ENCODE measurements at regions not wholly inside any gene's neighbourhood (a gene's known extent, or its start where the extent isn't known, plus 50 kb on each side); places are given as distances from the start of the nearest gene placed in this dataset.
"Not testable (repeated sequence)": the region's sequence is repeated elsewhere in the genome, so short reads cannot be mapped to it uniquely, and the experiment has no call there.

DNA sequence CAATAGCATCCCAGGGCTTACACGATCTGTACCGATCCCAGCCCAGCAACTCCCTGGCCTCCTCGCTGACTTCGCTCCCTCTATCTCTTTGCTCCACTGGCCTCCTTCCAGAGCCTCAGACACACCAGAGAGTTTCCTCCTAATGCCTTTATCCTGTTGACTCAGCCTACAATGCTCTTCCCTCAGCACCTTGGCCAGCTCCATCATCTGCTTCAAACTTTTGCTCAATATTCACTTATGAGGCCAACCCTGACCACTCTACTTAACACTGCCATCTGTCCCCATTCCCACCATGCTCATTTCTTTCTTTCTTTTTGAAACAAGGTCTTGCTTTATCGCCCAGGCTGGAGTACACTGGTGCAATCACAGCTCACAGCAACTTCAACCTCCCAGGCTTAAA lies 180.9 kb downstream of the CEP170 start:
- WGBS, 2 donors = 92 to 100% methylated on average over 1 to 2 of the region's 5 CpGs
- H3K4me3 ChIP-seq; intact Hi-C loops (cut with DNase I; ENCODE audit: low total_unique reads); H3K27ac ChIP-seq; H3K9me3 ChIP-seq; H3K4me1 ChIP-seq; DNase-seq; H3K27me3 ChIP-seq; H3K36me3 ChIP-seq (ENCODE audit: low read depth, missing control alignments): not testable (repeated sequence)

DNA sequence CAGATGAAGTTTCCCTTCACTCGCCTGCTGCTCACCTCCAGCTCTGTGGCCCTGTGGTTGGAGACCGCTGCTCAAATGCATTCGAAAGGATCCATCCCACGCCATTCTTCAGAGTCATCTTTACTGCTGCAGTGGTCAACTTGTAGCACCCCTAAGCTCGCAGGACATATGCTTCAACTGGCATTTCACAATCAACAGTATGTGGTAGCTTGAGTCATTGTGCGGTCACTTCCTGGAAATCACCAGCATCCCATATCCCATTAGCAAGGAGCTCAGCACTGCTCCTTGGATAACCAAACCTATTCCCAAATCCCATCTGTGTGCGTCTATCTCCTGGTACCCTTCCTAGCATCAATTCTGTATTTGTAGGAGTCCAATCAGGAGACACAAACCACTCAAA lies 188.0 kb downstream of the CEP170 start:
- H3K4me1 ChIP-seq; DNase-seq; H3K9me3 ChIP-seq; H3K27me3 ChIP-seq; intact Hi-C loops (cut with DNase I; ENCODE audit: low total_unique reads); H3K27ac ChIP-seq; H3K4me3 ChIP-seq; H3K36me3 ChIP-seq (ENCODE audit: low read depth, missing control alignments): not testable (repeated sequence)
- 94 to 100% methylated on average over 3 to 7 of the region's 7 CpGs for WGBS, 2 donors

DNA sequence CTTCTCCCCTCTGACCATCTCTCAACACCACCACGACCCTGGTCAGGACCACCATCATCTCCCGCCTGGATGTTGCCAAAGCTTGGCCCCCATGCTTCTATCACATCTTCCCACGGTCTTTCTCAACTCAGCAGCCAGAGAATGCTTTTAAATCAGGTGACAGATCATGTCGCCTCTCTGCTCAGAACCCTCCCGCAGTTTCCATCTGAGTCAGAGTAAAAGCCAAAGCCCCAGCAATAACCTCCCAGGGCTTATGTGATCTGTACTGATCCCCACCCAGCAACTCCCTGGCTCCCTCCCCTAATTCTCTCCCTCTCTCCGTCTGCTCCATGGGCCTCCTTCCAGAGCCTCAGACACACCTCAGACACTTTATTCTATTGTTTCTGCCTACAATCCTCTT lies 193.1 kb downstream of the CEP170 start:
- H3K27ac ChIP-seq; H3K27me3 ChIP-seq; H3K9me3 ChIP-seq; H3K36me3 ChIP-seq (ENCODE audit: low read depth, missing control alignments); intact Hi-C loops (cut with DNase I; ENCODE audit: low total_unique reads); H3K4me3 ChIP-seq; H3K4me1 ChIP-seq; DNase-seq: not testable (repeated sequence)
- 58 to 72% methylated on average over 4 to 5 of the region's 6 CpGs for WGBS, 2 donors

DNA sequence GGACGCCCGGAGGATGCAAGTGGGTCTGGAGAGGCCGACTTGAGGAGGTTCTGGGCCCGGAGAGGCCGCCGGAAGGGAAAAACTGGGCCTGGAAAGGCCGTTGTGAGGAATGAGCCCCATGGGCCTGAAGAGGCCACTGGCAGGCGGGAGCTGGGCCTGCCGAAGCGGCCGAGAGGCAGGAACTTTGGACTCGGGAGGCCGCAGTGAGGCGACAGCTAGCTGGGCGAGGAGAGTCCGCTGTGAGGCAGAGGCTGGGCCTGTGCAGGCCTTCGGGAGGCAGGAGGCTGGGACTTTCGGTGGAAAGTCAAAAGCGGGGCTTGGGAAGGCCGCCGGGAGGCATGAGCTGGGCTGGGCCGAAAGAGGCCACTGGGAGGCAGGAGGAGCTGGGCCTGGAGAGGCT lies 199.6 kb downstream of the CEP170 start:
- H3K27me3 ChIP-seq; H3K4me1 ChIP-seq; H3K4me3 ChIP-seq; intact Hi-C loops (cut with DNase I; ENCODE audit: low total_unique reads); DNase-seq; H3K36me3 ChIP-seq (ENCODE audit: low read depth, missing control alignments); H3K27ac ChIP-seq; H3K9me3 ChIP-seq: not testable (repeated sequence)
- WGBS, 2 donors = 95 to 96% methylated on average over 22 of the region's 22 CpGs

DNA sequence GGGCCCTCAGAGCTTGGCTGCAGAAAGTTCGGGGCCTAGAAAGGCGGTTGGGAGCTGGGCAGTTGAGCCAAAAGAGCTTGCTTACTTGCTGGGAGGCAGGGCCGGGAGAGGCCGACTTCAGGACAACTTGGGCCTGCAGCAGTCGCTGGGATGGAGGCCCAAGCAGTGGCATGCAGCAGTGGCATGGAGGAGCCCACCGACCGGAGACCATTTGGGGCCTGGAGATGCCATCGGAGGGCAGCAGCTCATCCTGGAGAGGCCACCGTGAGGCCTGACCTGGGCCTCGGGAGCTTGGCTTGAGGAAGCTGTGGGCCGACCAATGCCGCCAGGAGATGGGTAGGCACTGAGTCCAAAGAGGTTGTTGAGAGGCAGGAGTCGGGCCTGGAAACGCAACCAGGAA lies 200.0 kb downstream of the CEP170 start:
- H3K9me3 ChIP-seq; intact Hi-C loops (cut with DNase I; ENCODE audit: low total_unique reads); H3K27ac ChIP-seq; H3K36me3 ChIP-seq (ENCODE audit: low read depth, missing control alignments); H3K27me3 ChIP-seq; H3K4me3 ChIP-seq; DNase-seq; H3K4me1 ChIP-seq: not testable (repeated sequence)
- WGBS, 2 donors = 98 to 99% methylated on average over 8 to 14 of the region's 14 CpGs

DNA sequence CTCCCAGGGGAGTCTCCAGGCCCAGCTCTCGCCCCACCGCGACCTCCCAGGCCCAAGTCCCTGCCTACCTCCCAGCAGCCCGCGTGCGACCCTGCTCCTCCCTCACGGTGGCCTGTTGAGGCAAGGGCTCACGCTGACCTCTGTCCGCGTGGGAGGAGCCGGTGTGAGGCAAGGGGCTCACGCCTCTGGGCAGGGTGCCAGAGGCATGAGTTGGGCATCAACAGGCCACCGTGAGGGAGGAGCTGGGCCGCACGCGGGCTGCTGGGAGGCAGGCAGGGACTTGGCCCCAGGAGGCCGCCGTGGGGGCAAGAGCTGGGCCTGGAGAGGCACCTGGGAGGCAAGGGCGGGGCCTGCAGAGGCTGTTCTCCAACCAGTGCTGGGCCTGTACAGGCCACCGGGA lies 200.4 kb downstream of the CEP170 start:
- H3K27ac ChIP-seq; DNase-seq; H3K4me3 ChIP-seq; intact Hi-C loops (cut with DNase I; ENCODE audit: low total_unique reads); H3K9me3 ChIP-seq; H3K36me3 ChIP-seq (ENCODE audit: low read depth, missing control alignments); H3K4me1 ChIP-seq; H3K27me3 ChIP-seq: not testable (repeated sequence)
- WGBS, 2 donors = 93 to 96% methylated on average over 4 to 12 of the region's 20 CpGs

DNA sequence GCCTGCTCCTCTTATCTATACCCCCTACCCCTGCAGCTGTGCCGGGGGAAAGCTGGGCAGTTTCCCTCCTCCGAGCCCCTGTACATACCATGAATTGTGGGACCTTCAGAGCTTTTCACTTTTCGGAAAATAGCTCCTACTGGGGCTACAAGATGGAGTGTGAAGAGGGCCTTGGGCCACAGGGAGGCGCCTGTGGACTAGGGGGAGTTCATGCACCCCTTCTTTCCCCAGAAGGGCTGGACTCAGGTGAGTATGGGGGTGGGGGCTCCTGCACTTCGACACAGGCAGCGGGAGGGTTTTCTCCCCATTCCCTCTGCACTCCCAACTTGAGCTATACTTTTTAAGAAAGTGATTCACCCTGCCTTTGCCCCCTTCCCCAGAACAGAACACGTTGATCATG lies 202.0 kb downstream of the CEP170 start:
- H3K36me3 ChIP-seq (ENCODE audit: low read depth, missing control alignments); H3K4me3 ChIP-seq; H3K27me3 ChIP-seq; H3K4me1 ChIP-seq; DNase-seq; H3K27ac ChIP-seq; H3K9me3 ChIP-seq; intact Hi-C loops (cut with DNase I; ENCODE audit: low total_unique reads): not testable (repeated sequence)
- 87 to 88% methylated on average over 1 to 3 of the region's 7 CpGs for WGBS, 2 donors

DNA sequence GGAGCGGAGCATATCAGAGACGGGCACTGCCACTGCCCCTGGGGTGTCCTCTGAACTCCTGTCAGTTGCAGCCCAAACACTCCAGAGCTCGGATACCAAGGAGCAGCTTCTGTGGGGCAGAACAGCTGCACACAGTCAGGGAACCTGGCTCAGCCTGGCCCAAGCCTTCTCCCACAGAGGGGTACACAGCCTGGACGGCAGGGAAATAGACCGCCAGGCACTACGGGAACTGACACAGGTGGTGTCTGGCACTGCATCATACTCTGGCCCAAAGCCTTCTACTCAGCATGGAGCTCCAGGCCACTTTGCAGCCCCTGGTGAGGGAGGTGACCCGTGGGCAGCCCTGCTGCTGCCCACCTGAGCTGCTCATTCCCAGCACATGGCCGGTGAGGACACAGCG lies 204.5 kb downstream of the CEP170 start:
- H3K27ac ChIP-seq; intact Hi-C loops (cut with DNase I; ENCODE audit: low total_unique reads); DNase-seq; H3K9me3 ChIP-seq; H3K27me3 ChIP-seq; H3K36me3 ChIP-seq (ENCODE audit: low read depth, missing control alignments); H3K4me1 ChIP-seq; H3K4me3 ChIP-seq: not testable (repeated sequence)
- WGBS, 2 donors = 75% methylated on average over 4 of the region's 9 CpGs; no CpG with 5 or more reads in 1 of the 2 donors

DNA sequence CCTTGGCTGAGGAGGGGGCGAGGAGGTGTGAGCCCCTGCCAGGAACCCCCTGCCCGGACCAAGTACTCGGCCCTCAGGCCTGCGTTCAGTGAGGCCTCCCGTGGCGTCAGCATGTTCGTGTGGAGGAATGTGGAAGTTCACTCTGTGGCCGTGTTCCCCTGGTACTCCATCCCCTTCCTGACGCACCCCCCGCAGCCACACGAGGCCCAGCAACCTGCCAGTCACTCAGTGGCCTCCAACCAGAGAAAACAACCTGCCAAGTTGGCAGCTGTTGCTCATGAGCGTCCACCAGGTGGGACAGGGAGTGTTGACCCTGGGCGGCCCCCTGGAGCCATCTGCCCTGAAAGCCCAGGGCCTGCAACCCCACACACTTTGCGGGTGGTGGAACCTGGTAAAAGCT lies 205.4 kb downstream of the CEP170 start:
- DNase-seq; intact Hi-C loops (cut with DNase I; ENCODE audit: low total_unique reads); H3K27me3 ChIP-seq; H3K9me3 ChIP-seq; H3K36me3 ChIP-seq (ENCODE audit: low read depth, missing control alignments); H3K4me3 ChIP-seq; H3K4me1 ChIP-seq; H3K27ac ChIP-seq: not testable (repeated sequence)
- 89% methylated on average over 13 of the region's 14 CpGs; no CpG with 5 or more reads in 1 of the 2 donors for WGBS, 2 donors

DNA sequence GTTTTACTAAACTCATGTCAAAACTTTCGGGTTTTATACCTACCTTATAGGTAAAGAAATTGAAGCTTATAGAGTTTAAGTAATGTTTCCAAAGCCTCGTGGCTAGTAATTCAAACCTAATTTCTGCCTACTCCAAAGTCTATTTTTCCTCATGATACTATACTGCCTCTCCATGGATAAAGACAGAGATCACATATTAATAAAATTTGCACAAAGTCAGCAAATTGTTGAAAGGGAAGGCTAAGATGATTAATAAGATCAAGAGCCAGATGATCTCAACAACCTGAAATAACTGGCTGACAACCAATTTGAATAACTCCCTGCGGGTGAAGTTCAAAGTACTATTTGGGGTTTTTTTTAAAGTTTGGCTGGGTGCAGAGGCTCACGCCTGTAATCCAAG lies 233.7 kb downstream of the CEP170 start:
- 56 to 64% methylated on average over 4 of the region's 4 CpGs for WGBS, 2 donors
- H3K36me3 ChIP-seq (ENCODE audit: low read depth, missing control alignments); H3K4me3 ChIP-seq; intact Hi-C loops (cut with DNase I; ENCODE audit: low total_unique reads); H3K9me3 ChIP-seq; H3K27me3 ChIP-seq; H3K27ac ChIP-seq; H3K4me1 ChIP-seq; DNase-seq: not testable (repeated sequence)

DNA sequence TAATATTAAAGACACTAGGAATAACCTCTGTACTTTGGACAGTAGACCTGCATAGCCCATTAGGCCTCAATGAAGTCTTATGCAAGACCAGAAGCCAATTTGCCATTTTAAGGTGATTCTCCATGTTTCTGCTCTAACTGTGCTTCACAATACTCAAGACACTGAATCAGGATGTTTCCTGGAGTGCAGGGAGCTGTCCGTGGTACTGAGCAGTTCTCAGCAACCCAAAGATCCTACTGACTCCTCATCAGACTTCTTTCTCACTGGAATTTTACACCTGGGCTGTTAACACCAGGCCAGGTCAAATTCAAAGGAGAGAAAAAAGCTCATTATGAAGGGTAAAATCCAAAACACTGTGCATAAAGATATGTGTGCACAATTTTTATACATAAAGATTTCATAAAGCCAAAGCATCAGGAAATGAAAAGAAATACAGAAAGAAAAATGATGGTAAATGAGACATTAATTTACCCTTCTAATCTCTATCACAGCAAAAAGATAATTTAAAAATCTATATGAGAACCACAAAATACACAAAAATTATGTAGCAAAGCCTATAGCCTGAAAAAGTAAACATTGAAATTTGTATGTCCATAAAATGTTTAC lies 235.9 kb downstream of the CEP170 start:
- peak; percentile 77 for DNase-seq
- intact Hi-C loops (cut with DNase I; ENCODE audit: low total_unique reads); H3K4me3 ChIP-seq; H3K27ac ChIP-seq; H3K9me3 ChIP-seq; H3K36me3 ChIP-seq (ENCODE audit: low read depth, missing control alignments); H3K4me1 ChIP-seq; H3K27me3 ChIP-seq: not testable (repeated sequence)
- 0 to 22% methylated on average over 1 of the region's 1 CpG for whole genome bisulfite sequencing, 2 donors

DNA sequence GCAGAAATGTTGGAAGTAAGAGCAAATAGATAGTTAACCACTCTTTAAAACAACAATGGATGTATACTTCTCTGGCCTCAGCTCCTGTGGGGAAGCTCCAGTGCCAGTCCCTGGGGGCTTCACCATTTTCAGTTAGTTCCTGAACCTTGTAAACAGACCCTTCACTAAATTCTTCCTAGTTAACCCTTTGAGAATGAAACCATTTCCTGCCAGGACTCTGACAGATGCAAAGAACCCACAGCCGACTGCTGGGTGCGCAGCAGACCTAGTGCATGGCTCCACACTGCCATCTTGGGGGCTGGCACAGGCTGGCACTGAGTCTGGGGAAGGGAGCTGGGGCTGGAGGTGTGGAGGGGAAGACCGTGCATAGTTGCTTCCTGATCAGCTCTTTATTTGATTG lies 244.4 kb downstream of the CEP170 start:
- H3K4me3 ChIP-seq; H3K27ac ChIP-seq; H3K27me3 ChIP-seq; H3K4me1 ChIP-seq; H3K9me3 ChIP-seq; intact Hi-C loops (cut with DNase I; ENCODE audit: low total_unique reads); DNase-seq; H3K36me3 ChIP-seq (ENCODE audit: low read depth, missing control alignments): not testable (repeated sequence)
- WGBS, 2 donors = 30% methylated on average over 2 of the region's 3 CpGs; no CpG with 5 or more reads in 1 of the 2 donors

DNA sequence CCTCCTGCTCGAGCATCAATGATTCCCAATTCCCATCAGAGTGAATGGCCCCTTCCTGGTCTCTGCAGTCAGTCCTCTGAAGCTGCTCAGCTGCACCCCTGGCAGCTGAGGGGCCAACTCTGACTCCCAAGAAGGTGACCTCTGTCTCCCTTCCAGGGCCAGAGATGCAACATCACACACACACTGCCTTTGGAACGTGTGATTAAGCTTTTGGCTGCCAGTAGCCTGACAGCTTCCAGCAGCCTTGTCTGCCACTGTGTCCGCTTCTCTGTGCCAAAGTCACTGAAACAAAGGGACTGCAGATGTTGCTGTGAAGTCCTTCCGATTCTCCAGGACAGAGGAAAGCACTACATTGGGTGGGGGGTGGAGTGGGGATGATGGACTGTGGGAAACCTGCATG lies 254.1 kb downstream of the CEP170 start:
- H3K4me1 ChIP-seq; H3K9me3 ChIP-seq; DNase-seq; intact Hi-C loops (cut with DNase I; ENCODE audit: low total_unique reads); H3K36me3 ChIP-seq (ENCODE audit: low read depth, missing control alignments); H3K27ac ChIP-seq; H3K4me3 ChIP-seq; H3K27me3 ChIP-seq: not testable (repeated sequence)
- 24 to 62% methylated on average over 3 to 4 of the region's 4 CpGs for WGBS, 2 donors

All from testis (tissue), 2 donors.